H1 (cell line): ENCODE measurements at regions not wholly inside any gene's neighbourhood (a gene's known extent, or its start where the extent isn't known, plus 50 kb on each side); places are given as distances from the start of the nearest gene placed in this dataset.

Source experiments
- KDM5A ChIP-seq: fragments of 200-600 bp; IDR thresholded peaks from 2 replicates; pipeline ENCODE4 v1.7.1; 2012; ENCODE audit warnings: mild to moderate bottlenecking, low read length, inconsistent platforms, mixed read lengths

GRCh38 chr13:90039516-90039915 lies 1308.0 kb upstream of the MIR17HG start (continued):
- no peak for TF ChIP-seq KDM5A
